AML-193 (cell line): ENCODE measurements at regions not wholly inside any gene's neighbourhood (a gene's known extent, or its start where the extent isn't known, plus 50 kb on each side); places are given as distances from the start of the nearest gene placed in this dataset.
"Not testable (repeated sequence)": the region's sequence is repeated elsewhere in the genome, so short reads cannot be mapped to it uniquely, and the experiment has no call there.

ENCODE experiments used
- DNase-seq, 2 experiments: peaks; one replicate each; lab custom pipeline; 2025; lab: John Stamatoyannopoulos, UW

- DNase-seq: no peak
Observed at GRCh38 chr7:136325027-136325426, 347.9 kb upstream of the MTPN start.

DNA sequence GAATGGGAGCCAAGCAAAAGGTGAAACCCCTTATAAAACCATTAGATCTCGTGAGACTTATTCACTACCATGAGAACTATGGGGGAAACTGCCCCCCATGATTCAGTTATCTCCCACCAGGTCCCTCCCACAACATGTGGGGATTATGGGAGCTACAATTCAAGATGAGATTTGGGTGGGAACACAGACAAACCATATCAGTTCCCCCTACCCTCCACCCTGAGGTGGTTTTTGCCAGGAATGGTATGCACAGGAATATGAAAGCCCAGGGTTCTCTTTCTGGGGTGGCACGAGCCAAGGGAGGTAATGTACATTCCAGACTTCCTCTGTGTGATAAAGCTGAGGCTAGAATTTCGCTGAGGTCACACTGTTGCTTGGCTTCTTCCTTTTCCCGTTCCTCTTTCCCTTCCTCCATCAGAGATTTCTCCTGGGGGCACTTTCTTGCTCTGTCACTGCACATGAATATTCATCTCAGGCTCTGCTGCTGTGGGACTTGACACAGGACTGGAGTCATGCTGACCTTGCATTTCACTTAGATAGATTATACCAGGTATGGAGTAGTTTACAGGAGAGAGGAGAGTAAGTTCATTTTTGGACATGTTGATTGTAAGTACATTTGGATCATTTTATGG lies 347.0 kb upstream of the MTPN start:
- DNase-seq: no peak

GRCh38 chr7:136312592-136312991 lies 335.4 kb upstream of the MTPN start:
- DNase-seq: no peak

- DNase-seq: no peak
Observed at GRCh38 chr7:136309407-136309806, 332.2 kb upstream of the MTPN start.

DNA sequence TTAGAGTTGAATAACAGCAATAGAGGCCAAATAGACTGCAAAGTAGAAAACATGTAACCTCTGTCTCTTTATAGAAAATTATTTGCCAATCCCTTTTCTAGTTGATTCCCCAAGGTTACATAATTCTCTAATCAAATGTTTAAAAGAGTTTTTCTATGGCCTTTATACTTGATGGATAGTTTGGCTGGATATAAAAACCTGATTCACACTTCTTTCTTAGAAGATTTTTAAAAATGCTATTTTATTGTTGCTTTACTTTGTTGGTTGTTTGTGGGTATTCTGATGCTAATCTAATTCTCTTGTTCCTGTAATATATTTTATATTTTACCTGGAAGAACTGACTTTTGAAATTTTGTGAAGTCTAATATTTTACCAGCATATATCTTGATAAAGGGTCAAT lies 331.1 kb upstream of the MTPN start:
- DNase-seq: no peak

DNA sequence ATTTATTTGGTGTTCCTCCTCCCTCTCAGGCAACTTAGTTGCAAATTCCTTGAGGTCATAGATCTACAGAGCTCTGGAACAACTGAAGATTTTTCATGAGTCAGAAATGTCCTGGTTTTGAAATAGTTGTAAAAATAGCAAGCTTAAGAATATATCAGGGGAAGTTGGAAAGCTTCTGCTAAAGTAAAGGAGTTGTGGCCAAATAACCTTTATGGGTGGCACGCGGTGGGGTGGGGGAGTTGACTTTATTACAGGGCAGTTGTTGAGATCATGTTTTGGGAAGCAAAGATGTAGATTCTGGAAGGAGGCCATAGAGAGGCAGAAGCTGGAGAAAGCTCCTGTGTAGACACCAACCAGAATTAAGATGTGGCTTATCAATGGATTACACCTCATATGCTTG lies 326.0 kb upstream of the MTPN start:
- no peak for DNase-seq

- no peak for DNase-seq
Observed at GRCh38 chr7:136302049-136302448, 324.9 kb upstream of the MTPN start.

DNA sequence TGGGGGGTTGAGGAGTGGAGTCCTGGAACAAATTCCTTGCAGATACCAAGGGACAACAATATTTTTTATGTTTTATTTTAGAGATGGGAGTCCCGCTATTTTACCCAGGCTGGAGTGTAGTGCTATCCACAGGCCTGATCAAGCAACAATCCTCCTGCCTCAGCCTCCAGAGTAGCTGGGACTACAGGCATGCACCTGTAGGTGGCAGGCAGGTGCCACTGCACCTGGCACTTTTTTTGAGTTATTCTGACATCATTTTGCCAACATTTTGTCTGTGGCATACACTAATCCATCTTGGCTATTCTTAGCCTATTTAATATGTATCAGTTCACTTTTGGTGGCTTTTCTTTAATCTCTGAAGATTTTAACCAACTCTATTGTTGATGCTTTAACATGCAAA lies 317.8 kb upstream of the MTPN start:
- no peak for DNase-seq

GRCh38 chr7:136293841-136294391 lies 316.8 kb upstream of the MTPN start:
- no peak for DNase-seq

GRCh38 chr7:136293272-136293671 lies 316.1 kb upstream of the MTPN start:
- no peak for DNase-seq

DNA sequence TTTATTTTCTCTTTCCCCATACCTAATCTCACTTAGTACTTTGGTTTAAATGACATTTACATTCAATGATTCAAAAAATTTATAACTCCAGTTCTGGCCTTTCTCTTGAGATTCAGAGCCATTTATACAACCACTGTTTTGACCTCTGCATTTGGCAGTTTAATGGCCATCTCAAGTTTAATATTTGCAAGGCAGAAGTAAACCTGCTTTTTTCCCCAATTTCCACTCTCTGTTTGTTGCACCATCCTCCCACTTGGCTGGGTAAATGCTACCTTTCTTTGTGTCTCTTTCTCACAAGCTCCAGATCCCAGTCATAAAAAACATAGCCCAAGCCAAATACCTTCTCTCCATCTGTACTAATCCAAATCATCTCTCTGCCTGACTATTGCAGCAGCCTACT lies 315.2 kb upstream of the MTPN start:
- DNase-seq: no peak

- DNase-seq: no peak
Observed at GRCh38 chr7:136290351-136290750, 313.2 kb upstream of the MTPN start.

- DNase-seq: no peak
Observed at GRCh38 chr7:136278057-136278456, 300.9 kb upstream of the MTPN start.

DNA sequence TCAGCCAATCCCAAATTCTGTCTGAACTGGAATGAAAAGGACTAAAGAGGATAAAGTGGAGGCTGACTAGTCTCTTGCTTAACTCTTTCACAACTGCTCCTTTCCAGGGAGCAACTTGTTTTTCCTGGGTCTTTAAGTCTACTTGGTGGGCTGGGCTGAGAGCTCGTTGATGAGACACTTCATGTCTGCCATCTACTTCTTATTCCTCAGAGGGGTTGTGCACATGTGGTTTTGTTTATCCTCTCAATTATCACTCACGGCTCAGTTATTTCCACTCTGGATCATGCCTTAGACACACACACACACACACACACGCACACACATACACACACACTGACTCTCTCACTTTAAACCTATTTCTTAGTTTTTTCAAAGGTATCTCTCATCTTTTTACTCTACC lies 298.6 kb upstream of the MTPN start:
- no peak for DNase-seq

DNA sequence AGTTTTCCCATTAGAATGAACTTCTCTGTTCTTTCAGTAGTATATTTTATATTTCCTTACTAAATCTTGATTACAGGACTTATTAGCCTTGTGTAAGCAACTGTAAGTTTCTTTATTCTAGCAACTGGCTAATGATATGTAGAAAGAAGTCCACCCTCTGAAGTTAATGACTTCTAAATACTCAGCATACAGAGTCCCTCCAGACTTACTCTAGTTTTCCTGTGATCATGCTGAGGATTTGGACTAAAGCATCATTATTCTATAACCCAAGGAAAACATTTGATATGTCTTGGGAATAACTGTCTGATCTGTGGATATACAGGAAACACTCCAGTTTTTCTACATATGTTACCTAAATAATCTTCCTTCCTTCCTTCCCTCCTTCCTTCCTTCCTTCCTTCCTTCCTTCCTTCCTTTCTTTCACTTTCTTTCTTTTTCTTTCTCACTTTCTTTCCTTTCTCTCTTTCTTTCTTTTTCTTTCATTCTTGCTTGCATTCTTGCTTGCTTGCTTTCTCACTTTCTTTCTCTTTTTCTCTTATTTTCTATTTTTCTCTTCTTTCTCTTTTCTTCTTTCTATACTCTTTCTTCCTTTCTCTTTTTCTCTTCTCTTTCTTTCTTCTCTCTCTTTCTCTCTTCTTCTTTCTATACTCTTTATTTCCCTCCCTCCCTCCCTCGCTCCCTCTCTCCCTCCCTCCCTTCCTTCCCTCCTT lies 297.6 kb upstream of the MTPN start:
- no peak for DNase-seq

DNA sequence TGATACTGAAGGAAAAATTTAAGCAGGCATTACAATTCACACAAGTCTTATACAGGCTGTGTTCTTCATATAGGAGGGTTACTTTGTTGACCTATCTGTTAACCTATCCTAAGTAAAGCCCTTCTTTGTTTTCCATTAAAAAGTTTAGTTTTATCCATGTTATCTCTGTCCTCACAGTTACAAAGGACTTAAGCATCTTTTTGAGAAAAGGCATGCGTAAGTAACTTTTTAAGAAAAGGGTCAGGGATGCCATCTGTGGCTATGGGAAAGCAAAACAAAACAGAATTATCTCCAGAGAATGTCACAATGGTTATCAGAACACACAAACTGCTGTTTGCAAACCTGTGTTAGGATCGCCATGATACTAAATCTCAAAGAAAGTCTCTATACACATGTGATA lies 295.8 kb upstream of the MTPN start:
- DNase-seq: no peak

GRCh38 chr7:136267822-136268221 lies 290.7 kb upstream of the MTPN start:
- DNase-seq: no peak

DNA sequence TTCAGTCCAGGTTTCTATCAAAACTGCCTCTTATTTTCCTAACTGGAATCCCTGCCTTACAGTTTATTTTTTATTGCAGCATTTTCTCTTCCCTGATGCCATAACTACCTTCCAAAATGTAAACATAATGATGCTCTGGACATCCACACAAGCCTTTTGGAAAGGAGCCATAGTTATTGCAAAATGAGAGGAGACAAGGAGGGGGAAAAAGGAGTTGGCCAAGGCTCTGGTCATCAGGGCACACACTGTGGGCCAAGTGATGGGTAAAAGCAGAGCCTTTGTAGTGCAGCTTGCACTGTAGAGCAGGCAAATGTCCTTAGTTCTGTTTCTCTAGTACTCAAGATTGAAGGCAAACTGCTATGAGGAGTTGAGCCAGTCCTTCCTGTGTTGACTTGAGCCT lies 289.3 kb upstream of the MTPN start:
- no peak for DNase-seq

GRCh38 chr7:136264304-136264703 lies 287.1 kb upstream of the MTPN start:
- not testable (repeated sequence) for DNase-seq

- not testable (repeated sequence) for DNase-seq
Observed at GRCh38 chr7:136263112-136263860, 286.1 kb upstream of the MTPN start.

- not testable (repeated sequence) for DNase-seq
Observed at GRCh38 chr7:136260591-136260990, 283.4 kb upstream of the MTPN start.

GRCh38 chr7:136259074-136259473 lies 281.9 kb upstream of the MTPN start:
- DNase-seq: no peak

DNA sequence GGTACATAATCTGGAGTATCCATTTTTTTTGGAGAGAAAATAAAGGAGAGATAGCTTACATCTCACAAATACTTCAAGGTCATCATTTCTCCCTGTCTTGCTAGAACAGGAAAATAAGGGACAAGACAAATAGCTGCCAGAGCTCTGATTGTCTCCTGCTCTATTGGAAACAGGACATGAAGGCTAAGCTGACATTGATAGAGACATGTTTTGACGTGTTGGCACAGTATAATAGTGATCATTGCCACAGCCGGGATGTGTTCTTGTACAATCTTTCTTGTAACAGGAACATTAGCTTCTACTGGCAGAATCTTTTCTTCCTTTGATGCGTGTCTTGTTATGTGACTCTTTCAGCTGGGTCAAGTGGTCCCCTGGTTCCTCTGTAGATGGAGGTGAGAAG lies 279.3 kb upstream of the MTPN start:
- no peak for DNase-seq
